ENCODE measurements at regions not wholly inside any gene's neighbourhood (a gene's known extent, or its start where the extent isn't known, plus 50 kb on each side); places are given as distances from the start of the nearest gene placed in this dataset.

- DNase-seq: no peak
These were observed 66.9 kb upstream of the CTSC start for GRCh38 chr11:88404391-88404790.

GRCh38 chr11:88402784-88403183 is 65.2 kb upstream of the CTSC start:
- DNase-seq: no peak

GRCh38 chr11:88402192-88402715 is 64.7 kb upstream of the CTSC start:
- DNase-seq: no peak

GRCh38 chr11:88398791-88399570 is 61.4 kb upstream of the CTSC start:
- DNase-seq: no peak

- no peak for DNase-seq
These were observed 60.8 kb upstream of the CTSC start for GRCh38 chr11:88398372-88398771.

GRCh38 chr11:88390254-88390653 is 52.7 kb upstream of the CTSC start:
- DNase-seq: no peak

GRCh38 chr11:88387957-88388356 is 50.4 kb upstream of the CTSC start:
- no peak for DNase-seq
